ENCODE measurements at regions not wholly inside any gene's neighbourhood (a gene's known extent, or its start where the extent isn't known, plus 50 kb on each side); places are given as distances from the start of the nearest gene placed in this dataset.
"Not testable (repeated sequence)": the region's sequence is repeated elsewhere in the genome, so short reads cannot be mapped to it uniquely, and the experiment has no call there.

DNA sequence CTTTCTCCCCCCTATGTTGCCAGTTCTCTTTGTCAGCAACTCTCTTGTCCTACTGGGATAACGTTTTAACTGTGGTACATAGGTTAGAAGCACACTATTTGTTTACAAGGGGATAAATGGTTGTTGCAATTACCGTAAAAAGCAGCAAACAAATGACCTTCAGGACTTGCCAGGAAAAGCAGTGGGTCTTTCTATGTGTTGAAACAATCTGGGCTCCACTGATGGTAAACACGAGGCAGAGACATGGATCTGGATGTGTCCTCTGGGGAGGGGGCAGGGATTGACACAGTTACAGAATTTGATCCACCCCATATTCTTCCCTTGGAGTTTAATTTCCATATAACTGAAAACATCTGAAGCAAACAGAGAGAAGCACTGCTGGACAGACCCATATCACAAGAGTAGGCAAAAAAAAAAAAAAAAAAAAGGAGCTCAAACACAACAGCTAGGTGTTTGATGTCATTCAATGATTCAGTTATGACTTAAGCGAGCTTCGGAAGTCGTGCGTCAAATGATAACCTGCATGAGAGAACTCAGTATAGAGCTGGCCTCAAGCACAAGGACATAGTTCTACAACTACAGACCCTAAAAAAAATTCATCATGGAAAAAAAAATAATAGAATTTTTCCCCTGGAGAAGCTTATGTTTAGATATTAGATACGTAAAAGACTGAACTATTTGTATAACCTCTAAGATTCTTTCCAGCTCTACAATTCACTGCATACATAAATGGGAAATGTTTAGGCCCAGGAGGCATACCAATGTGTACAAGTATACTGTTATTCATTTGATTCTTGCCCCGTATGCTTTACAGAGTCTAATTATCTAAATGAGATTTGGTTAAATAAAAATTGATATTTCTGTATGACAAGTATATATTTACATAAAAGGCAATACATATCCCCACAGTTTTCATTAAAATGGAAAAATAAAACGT lies 127.7 kb downstream of the ALDH8A1 start:
- DNase-seq, result no peak

DNA sequence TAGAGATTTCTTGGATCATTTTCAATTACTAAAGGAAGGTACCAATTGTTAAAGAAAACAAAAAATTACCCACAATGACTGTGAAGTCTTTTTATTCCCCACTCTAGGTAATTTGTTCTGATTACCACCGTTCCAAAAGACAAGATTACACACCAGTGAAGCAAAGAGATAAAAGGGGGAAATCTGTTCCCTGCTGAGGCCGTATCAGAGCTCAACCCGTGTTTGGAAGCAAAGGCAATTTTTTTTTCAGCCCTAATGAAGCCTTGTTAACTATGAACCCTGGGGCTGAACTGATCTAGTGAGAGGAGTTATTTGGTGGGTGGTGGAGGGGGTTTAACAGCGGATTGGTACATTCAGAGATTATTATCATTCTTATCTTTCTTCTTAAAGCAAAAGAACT lies 128.5 kb downstream of the ALDH8A1 start:
- DNase-seq, result no peak

DNA sequence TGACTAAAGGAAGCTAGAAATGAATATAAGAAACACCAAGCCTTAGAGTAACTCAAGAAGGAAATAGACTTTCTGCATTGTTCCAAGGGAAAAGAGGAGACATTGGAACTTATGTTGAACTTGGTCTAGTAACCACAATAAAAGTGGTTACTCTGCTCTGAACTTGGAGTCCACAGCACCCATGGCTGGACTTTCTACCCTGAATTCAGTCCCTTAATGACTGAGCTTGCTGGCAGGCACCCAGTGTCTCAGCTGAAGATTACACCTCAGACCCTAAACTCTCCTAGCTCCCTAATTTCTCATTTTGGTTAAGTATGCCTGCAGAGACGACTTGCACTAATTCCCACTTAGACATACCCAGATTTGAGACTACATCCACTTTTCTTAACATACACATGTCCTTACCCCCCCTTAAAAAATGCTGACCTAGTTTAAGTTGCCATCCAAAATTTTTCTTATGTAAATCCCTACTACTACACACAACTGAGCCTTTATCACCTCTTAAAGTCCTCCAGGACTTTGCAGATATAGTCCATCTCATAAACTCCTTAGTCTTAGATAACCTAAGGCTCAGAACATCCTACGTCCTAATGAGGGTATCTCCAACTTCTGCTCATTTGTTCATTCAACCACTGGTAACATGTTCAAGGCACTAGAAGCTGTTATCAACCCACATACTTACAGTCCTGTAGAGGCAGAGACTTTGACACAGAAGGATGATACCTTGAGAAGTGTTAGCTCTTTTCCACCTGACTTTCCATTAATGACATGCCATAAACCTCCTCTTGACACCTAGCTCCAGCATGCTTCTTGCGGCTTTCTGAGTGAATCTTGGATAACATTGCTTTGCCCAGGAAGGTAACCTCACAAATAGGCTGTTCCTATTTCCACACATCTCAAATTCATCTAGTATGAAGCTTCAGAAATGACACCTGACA lies 129.8 kb downstream of the ALDH8A1 start:
- DNase-seq, result no peak

DNA sequence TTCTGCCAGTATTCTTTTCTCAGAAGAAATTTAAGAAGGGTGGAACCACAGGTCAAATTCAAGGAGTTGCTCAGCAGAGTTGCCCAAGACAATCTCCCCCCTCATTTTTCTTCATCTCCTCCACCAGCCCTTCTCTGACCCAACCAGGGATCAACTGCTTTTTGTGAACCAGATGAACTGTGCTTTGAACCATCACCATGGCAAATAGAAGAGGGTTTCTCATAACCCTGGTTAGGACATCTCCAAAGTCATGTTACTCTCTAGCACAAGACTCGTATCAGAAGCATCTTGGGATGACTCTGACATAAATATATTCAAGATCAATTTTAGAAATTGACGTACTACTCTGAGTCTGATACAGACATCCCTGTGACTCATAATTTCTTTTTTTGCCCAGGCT lies 130.7 kb downstream of the ALDH8A1 start:
- DNase-seq, result no peak

DNA sequence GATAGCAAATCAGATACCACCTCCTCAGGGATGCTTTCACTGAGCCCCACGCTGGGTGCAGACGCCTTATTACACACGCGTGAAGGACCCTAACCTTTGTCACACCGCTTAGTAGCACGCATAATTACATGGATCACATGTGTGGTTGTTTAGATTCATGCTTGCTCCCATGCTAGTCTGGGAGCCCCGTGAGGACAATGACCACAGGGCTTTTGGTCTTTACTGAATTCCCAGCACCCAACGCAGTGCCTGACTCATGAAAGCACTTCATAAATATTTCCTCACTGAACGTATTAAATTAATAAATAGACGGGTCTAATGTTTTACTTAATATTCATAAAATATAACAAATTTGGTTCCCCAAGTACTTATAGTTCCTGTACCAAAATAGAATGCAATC lies 132.5 kb downstream of the ALDH8A1 start:
- DNase-seq, result no peak

DNA sequence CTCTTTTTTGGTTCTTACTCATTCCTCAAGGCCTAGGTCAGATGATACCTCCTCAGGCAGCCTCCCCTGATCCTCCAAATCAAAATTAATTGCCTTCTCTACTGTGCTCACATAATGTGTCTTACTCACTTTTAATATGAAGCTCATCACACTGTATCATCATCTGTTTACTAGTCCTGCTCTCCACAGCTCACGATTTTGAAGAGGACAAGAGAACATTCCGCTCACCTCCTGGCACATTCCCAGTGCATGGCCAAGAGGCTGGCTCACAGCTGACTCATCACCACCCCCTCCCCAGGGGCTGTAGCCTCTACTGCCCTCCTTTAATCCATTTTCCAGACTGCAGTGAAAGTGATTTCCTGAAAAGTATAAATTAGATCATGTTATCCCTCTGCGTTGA lies 133.1 kb downstream of the ALDH8A1 start:
- no peak for DNase-seq

DNA sequence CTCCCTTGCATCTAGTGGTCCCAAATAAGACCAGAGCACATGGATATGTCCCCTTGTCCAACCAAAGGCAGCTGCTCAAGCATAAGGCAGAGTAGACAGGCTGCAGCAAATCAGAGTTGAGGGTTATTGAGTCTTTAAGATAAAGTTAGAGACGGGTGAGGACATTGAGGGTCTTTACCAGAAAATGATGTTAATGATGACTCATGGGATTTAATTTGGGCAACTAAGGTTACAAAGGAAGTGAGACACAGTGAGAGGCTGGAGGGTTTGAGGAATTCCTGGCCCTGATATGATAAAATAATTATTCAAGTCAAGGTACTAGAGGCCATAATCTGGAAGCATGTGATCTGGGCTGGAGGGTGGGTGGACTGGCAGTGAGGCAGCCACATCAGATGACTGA lies 133.6 kb downstream of the ALDH8A1 start:
- DNase-seq, result no peak

DNA sequence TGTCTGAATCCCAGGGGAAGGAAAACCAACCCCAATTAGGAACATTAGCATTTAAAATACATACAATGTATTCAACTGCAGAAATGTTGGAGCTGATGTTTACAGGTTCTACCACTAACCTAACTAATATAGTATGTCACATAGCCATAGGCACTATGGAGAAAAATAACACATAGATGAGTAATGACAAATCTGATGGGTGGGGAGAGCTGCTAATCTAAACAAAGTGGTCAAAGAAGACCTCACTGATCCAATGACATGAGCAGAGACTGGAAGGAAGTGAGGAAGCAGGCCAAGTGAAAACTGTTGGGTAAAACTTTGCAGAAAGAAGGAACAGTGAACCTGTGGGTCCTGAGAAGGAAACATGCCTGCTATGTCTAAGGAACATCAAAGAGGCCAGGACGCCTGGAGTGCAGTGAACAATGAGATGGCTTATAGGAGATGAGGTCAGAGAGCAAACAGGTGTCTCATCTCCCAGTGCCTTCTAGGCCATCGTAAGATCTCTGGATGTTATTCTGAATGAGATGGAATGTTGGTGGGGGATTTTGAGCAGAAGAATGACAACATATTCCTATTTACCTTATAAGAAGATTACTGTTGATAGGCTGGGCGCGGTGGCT lies 135.7 kb downstream of the ALDH8A1 start:
- no peak for DNase-seq

DNA sequence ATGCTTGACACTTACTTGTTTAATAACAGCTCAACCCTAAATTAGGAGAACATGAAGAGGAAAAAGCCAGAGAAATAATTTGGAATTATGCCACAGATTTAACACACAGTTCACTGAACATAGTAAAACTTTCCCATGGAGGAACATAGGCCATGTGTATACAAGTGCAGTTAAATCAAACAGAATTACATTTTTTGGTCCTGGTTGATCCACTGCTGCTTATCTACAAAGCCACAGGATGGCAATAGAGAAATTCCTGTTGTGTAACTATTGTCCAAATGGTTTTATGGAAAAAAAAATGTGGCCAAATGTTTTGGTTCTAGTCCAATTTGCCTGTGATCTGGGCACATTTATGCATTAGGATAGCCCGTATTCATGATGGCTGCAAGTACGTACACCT lies 136.8 kb downstream of the ALDH8A1 start:
- no peak for DNase-seq

DNA sequence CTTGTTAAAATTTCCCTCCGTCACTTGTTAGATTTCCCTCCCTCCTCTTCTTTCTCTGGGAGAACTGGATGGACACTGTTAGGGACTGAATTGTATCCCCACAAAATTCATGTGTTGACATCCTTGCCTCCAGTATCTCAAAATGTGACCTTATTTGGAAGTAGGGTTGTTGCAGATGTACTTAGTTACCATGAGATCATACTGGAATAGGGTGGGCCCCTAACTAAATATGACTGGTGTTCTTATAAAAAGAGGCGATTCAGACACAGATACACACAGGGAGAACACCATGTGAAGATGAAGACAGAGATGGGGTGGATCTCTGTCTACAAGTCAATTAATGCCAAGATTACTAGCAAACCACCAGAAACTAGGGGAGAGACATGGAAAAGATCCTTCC lies 139.5 kb downstream of the ALDH8A1 start:
- DNase-seq, result no peak

DNA sequence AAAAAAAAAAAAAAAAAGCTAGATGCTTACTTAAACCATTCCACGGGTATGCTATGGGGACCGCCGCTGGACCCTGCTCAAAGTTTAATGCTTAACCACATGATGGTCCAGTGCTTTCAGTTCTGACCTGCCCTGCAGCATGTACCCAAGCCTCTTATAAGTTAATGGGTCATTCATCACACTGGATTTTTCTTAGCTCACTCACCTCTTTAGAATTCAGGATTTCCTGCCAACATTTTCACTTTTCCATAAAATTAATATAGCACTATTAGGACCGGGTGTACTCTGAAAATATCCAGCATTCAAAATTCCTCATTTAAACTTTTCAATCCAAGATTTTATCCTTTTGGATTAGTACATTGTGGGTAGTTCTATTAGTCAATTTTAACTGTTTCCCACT lies 140.8 kb downstream of the ALDH8A1 start:
- DNase-seq, result no peak

DNA sequence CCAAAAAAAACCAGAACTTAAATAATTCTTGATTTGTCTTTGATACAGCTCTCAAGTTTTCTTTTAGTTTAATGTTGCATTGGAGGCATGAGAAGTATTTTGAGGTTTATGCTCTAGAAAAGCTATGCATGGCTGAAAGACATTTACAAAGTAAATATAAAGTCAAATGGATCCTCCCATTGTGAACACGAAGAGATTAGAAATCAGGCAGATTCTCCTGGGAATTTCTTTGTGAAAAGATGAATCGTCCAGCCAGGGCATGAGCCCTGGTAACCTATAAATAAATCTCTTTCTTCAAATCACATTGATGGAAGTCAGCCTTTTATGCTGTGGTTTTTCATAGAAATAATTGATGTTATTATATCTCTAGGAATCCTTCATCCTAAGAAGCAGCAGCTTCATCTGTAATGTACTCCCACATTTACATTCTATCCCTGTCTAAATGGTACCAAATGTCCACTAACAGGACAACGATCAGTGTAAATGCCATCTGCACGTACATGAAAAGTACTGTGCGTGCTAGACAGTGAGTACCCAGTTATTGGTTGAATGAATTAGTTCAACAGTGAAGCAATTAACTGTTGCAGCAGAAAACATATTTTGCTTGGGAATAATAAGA lies 143.6 kb downstream of the ALDH8A1 start:
- no peak for DNase-seq

DNA sequence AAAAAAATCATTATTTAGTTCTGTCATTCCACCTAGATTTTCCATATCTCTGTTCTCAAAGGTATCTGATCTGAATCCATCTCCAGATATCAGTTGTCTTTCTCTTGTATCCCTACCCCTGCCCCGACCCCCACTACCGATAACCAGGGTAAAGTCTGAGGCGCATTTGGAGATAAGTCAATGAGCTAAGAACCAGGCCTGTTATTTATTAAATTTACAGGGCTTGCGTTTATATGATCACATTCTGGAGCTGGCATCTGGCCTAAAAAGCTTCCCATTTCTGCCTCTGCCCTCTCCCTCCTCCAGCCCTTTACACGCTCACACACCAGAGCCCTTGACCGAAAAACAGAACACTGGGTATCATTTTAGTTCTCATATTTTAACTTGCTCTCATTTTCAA lies 144.7 kb downstream of the ALDH8A1 start:
- DNase-seq, result no peak

DNA sequence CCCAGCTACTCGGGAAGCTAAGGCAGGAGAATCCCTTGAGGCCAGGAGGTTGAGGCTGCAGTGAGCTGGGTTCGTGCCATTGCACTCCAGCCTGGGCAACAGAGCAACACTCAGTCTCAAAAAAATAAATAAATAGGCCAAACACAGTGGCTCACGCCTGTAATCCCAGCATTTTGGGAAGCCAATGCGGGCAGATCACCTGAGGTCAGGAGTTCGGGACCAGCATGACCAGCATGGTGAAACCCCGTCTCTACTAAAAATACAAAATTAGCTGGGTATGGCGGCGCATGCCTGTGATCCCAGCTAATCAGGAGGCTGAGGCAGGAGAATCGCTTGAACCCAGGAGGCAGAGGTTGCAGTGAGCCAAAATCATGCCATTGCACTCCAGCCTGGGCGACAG lies 145.6 kb downstream of the ALDH8A1 start:
- DNase-seq, result not testable (repeated sequence)

DNA sequence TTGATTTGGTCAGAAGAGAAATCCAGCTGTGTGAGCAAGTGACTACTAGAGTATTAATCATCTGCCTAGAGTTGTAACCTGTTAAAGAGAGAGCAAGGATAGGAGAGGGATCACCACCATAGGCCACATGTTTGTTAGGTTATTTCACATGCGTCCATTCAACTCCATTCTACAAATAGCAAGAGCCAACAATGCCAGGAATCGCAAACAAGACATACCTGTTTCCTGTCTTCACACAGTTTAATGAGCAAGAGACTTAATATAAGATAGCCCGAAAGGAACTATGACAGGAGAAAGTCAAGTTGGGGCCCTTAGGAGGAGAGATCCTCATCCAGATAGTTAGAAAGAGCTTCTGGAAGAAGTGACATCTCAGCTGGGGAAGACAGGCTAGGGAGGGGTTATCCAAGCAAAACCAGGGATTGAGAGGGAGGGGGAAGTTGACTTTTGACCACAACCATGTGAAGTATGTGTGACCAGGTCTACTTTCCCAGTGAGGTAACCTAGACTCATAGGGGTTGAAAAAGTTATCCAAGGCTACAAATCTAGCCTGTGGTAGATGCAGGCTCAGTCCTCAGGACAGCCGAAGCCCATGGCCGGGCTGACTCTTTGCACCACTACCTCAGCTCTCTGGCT lies 147.4 kb downstream of the ALDH8A1 start:
- DNase-seq, result no peak

DNA sequence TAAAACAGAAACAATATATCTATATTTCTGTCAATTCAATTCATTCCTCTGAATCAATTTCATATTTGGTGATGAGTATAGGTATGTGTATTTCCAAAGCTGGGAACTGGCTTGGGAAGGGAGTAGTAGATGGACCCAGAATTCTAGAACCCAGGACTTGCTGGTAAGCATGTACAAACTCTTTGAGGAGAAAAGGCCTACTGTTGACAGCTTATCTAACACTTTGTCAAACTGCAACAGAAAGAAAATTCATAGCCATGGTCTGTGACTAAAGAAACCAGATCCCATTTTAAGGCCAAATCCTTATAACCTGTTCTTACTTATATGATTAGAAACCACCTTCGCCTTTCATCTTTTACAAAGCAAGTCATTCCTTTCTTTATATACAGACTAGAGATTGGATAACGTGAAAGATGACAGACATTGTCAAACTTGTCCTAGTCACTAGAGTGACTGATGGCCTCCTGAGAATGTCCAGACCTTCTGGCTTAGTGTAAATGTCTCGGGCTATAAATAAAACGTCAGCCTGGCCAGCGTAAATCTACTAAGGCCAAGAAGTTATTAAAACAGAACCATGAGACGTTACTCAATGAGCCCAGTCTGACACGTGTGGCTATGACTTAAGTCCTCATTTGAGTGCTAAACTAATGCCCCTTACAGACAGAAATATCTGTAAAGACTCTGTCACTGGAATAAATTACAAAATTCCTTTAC lies 152.3 kb downstream of the ALDH8A1 start:
- no peak for DNase-seq

DNA sequence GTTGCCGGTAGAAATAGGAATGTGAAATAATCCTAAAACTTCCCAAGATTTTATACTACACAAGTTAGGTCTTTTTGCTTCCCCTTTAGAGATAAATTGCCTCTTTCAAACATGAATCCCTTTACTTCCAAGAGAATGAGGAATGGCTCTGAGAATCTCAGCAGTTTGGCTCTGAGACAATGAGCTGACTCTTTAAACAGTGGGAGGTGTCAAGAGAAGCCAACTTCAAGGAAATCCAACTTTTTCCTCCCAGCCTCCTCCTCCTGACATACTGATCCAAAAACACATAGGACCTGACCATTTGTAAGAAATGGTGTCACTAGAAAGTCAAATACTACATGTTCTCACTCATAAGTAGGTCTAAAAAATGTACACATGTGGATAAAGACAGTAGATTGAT lies 154.2 kb downstream of the ALDH8A1 start:
- DNase-seq, result no peak

DNA sequence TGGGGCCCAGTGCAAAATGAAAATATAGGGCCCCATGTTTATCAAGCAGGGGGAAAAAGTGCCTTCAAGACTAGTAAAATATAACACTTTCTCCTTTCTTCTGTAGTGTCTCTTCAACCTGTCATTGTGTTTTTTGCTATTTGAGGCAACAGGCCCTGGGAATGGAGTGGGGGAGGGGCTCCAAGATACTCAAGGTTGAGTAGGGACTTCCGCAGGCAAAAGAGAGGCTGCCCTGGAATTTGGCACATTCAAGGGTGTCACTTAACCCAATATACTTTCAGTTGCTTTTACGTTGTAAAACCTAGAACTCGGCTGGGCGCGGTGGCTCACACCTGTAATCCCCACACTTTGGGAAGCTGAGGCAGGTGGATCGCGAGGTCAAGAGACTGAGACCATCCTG lies 154.9 kb downstream of the ALDH8A1 start:
- no peak for DNase-seq

DNA sequence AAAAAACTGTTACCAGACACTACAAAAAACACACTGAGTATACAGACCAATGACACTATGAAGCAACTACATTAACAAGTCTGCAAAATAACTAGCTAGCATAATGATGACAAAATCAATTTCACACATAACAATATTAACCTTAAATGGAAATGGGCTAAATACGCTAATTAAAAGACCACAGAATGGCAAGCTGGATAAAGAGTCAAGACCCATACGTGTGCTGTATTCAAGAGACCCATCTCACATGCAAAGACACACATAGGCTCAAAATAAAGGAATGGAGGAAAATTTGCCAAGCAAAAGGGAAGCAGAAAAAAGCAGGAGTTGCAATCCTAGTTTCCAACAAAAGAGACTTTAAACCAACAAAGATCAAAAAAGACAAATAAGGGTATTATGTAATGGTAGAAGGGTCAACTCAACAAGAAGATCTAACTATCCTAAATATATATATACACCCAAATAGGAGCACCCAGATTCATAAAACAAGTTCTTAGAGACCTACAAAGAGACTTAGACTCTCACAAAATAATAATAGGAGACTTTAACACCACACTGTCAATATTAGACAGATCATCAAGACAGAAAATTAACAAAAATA lies 158.6 kb downstream of the ALDH8A1 start:
- DNase-seq, result not testable (repeated sequence)

DNA sequence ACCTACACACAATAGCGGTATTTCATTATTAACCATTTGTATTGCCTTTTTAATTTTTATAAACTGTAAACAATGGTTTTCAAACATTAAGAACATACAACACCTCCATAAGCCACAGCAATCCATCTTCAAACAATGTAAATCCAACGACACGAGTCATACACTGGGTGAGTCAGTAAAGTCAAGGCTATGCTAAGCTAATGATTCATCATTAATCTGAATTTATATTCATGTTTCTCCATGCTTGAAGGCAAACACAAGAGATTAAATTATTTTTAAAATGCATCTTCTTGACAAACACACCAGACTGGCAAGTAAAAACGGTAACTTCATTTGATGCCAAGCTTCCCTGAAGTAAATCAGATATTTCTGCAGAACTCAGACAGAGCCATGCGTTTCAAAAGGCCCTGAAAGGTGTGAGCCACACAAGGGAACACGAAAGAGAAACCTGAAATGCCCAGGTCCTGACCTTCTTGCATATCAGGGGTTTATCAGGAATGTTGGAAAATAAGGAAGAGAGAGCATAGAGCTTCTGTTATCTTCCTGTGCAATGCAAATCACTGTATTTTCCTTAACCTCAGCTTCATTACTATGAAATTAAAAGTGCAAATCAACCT lies 162.5 kb downstream of the ALDH8A1 start:
- no peak for DNase-seq

DNA sequence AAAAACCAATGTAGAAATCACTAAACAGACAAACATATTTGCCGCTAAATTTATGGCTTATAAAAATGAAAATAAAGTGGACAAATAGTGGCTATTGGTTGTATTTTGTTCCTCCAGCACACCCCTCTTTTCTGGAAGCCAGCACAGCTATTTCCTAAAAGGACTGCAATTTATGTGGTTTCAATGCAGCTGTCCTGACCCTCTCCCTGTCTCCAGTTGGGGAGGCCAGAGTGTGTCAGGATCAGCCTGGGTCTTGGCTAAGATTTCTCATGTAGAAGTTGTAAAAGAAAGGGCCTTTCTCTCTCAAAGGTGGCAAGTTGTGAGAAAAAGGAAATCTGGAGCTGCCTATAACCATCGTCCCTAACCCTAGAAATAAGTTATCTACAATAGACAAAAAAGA lies 165.6 kb downstream of the ALDH8A1 start:
- no peak for DNase-seq
